GM12891 (cell line): ENCODE measurements at regions not wholly inside any gene's neighbourhood (a gene's known extent, or its start where the extent isn't known, plus 50 kb on each side); places are given as distances from the start of the nearest gene placed in this dataset.

Source experiments
- POLR2A ChIP-seq: IDR thresholded peaks from 2 replicates; pipeline ENCODE4 v1.6.1; 2011; ENCODE audit warnings: low read depth, low read length, control low read depth
- TAF1 ChIP-seq: IDR thresholded peaks from 2 replicates; pipeline ENCODE4 v1.6.1; 2011; ENCODE audit warnings: low read depth, low read length, control low read depth

- TF ChIP-seq POLR2A (no peak), TAF1 (no peak)
These were observed 119.5 kb downstream of the CAAP1 start for GRCh38 chr9:26773056-26773455.
